GM20000 (cell line): ENCODE measurements at regions not wholly inside any gene's neighbourhood (a gene's known extent, or its start where the extent isn't known, plus 50 kb on each side); places are given as distances from the start of the nearest gene placed in this dataset.
A peak's percentile ranks its signal among the peaks of the same experiment; 100 is the strongest.
"Not testable (repeated sequence)": the region's sequence is repeated elsewhere in the genome, so short reads cannot be mapped to it uniquely, and the experiment has no call there.

Experiments used
- DNase-seq: peaks from one replicate; pipeline ENCODE4 v3.0.0; 2012; ENCODE audit warnings: low spot score
- TF ChIP-seq, protein P1 (sequence below): IDR thresholded peaks from 2 replicates; pipeline ENCODE4 v1.5.1; 2012; ENCODE audit warnings: mild to moderate bottlenecking, control low read depth; ENCODE audit errors: extremely low read depth, missing control alignments

DNA sequence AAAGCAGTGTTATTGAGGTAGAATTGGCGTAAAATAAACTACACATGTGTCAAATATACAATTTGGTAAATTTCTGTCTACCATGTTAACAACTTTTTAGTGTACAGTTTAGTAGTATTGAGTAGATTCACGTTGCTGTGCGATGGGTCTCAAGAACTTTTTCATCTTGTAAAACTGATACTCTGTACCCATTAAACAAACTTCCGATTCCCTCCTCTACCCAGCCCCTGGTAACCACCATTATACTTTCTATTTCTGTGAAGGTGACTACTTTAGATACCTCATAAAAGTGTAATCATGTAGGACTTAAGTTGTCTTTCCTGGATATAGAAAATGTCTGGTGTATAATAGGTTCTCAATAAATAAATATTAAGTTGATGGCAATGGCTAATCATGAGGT is 408.5 kb upstream of the POT1 start:
- no peak for DNase-seq
- TF ChIP-seq, protein P1, sequence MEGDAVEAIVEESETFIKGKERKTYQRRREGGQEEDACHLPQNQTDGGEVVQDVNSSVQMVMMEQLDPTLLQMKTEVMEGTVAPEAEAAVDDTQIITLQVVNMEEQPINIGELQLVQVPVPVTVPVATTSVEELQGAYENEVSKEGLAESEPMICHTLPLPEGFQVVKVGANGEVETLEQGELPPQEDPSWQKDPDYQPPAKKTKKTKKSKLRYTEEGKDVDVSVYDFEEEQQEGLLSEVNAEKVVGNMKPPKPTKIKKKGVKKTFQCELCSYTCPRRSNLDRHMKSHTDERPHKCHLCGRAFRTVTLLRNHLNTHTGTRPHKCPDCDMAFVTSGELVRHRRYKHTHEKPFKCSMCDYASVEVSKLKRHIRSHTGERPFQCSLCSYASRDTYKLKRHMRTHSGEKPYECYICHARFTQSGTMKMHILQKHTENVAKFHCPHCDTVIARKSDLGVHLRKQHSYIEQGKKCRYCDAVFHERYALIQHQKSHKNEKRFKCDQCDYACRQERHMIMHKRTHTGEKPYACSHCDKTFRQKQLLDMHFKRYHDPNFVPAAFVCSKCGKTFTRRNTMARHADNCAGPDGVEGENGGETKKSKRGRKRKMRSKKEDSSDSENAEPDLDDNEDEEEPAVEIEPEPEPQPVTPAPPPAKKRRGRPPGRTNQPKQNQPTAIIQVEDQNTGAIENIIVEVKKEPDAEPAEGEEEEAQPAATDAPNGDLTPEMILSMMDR, result no peak

DNA sequence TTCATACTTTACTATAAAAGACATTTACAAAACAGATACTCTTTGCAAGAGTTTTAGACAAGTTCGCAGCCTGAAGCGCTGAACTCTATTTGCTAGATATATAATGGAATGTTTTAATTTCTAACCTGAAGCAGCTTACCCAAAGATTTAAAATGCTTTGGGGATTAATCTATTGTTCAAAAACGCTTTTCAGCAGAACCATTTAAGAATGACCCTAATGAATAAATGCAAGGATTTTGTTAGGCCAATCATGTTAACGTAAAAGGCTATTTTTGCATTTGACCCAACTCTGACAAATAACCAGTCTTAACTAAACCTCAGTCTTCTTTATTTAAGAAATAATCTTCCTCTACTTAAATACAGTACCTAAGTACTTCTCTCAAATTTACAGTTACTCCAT is 406.7 kb upstream of the POT1 start:
- TF ChIP-seq, protein P1, result no peak
- DNase-seq, result no peak

DNA sequence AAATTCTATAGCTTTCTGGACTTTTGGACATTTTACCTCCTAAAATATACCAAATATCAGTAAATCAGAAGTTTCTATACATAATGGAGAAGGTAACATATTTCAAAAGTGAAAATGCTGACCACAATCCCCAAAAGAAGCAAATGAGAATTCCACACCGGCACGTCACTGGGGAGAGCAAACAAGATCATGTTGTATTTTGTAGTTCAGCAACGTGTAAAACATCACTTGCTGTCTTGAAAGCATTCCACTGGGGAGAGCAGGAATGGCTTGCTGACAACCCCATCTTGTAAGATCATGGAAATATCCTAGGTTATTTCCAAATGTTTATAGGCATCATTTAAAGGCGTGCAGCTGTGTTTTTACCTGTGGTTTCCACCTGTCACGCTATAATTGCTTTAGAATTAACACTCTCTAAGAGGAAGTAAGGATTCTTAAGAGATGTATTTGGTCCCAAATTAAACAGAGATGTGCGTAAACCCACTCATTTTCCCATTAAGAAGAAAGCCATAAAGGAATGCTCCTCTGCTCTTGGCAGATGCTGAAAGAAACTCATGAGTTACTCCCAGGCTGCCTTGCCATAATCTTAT is 397.1 kb upstream of the POT1 start:
- no peak for DNase-seq
- TF ChIP-seq, protein P1, result no peak

DNA sequence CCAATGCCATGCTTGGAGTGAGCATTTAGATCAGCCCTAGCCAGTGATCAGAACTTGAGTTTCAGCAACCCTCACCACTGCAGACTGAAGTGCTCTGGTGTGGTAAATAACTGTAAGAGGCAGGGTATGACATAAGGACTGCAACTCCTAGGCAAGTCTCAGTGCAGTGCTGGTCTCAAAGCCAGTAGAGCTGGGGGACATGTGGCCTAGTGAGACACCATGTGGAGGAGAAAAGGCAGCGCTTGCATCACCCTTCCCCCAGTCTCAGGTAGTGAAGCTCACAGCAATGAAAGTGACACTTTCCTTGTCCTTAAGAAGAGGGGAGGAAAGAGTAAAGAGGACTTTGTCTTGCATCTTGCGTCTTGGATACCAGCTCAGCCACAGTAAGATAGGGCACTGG is 386.8 kb upstream of the POT1 start:
- peak; percentile 11 for DNase-seq
- TF ChIP-seq, protein P1, result no peak

DNA sequence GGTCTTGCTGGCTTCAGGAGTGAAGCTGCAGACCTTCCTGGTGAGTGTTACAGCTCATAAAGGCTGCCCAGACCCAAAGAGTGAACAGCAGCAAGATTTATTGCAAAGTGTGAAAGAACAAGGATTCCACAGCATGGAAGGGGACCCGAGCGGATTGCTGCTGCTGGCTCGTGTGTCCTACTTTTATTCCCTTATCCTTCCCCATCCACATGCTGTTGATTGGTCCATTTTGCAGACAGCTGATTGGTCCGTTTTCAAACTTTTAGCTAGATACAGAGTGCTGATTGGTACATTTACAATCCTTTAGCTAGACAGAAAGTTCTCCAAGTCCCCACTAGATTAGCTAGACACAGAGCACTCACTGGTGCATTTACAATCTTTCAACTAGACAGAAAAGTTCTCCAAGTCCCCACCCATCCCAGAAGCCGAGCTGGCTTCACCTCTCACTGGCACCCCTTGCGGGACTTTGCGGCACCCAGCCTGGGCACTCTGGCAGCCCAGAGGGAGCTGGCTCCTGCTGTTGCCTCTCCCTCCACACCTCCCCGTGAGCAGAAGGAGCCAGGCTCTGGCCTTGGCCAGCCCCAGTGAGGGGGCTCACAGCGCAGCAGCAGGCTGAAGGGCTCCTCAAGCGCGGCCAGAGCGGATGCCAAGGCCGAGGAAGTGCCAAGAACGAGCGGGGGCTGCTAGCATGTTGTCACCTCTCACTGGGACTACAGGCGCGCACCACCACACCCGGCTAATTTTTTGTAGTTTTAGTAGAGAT is 369.6 kb upstream of the POT1 start:
- TF ChIP-seq, protein P1, result no peak

DNA sequence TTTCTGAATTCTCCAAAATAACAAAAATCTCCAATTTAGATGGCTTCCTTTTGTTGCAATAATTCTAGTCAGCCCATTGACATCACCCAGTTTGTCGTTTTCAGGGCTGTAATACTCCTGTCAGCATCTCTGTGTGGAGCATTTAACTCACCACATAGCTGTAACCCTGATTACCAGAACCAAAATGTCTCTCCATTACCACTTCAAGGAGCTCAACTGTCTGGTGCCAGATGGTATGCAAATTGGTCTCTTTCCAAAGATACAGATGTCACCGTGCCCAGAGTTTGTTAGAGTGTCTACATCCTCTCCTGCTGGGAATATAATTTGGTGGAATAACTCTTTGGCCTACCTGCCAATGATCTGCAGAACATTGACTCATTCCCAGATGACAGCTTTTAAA is 350.3 kb upstream of the POT1 start:
- TF ChIP-seq, protein P1, result no peak
- DNase-seq, result no peak

More for the DNA sequence above, 369.6 kb upstream of the POT1 start:
- DNase-seq, result no peak

DNA sequence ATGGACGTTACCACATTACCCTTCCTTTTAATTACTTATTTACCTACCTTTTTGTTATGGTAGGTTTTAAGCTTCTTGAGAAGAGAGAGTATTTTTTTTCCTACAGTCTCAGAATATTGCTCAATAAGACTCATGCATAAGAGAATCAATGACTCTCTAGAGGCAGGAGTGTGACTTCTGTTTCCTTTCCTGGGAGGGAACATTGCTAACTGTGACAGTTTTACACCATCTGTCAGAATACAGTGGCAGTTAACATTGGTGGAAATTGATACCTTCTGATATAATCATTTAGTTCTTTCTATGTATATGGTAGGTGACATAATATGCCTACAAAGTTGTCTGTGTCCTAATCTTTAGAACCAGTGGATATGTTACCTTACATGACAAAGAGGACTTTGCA is 348.7 kb upstream of the POT1 start:
- TF ChIP-seq, protein P1, result no peak
- no peak for DNase-seq

DNA sequence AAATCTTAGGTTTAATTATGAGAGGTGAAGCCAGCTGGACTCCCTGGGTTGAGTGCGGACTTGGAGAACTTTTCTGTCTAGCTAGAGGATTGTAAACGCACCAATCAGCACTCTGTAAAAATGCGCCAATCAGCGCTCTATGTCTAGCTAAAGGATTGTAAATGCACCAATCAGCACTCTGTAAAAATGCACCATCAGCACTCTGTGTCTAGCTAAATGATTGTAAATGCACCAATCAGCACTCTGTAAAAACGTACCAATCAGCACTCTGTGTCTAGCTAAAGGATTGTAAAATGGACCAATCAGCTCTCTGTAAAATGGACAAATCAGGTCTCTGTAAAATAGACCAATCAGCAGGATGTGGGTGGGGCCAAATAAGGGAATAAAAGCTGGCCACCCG is 345.1 kb upstream of the POT1 start:
- DNase-seq, result not testable (repeated sequence)

DNA sequence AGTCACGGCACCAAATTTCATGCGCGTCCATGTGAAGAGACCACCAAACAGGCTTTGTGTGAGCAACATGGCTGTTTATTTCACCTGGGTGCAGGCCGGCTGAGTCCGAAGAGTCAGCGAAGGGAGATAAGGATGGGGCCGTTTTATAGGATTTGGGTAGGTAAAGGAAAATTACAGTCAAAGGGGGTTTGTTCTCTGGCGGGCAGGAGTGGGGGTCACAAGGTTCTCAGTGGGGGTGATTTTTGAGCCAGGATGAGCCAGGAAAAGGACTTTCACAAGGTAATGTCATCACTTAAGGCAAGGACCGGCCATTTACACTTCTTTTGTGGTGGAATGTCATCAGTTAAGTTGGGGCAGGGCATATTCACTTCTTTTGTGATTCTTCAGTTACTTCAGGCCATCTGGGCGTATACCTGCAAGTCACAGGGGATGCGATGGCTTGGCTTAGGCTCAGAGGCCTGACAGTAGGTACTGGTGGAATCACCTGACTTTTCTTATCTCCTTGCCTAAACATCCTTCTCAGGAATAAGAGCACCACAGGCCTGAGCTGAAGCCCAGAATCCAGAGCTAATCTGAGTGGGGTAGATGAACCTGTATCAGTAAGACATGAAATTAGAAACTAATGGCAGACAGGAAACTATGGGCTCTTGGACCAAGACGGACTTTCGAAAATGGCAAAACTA is 334.7 kb upstream of the POT1 start:
- DNase-seq, result not testable (repeated sequence)

DNA sequence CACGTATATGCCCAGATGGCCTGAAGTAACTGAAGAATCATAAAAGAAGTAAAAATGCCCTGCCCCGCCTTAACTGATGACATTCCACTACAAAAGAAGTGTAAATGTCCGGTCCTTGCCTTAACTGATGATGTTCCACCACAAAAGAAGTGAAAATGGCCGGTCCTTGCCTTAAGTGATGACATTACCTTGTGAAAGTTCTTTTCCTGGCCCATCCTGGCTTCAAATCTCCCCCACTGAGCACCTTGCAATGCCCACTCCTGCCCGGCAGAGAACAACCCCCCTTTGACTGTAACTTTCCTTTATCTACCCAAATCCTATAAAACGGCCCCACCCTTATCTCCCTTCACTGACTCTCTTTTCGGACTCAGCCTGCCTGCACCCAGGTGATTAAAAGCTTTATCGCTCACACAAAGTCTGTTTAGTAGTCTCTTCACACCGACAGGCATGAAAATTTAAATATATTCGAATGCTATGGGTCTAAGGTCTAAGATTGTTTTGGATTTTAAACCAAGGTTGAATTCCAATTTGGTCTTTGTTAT is 329.3 kb upstream of the POT1 start:
- DNase-seq, result not testable (repeated sequence)
